Mesenchymal stem cell (in vitro differentiated cells and primary cell): ENCODE measurements at regions not wholly inside any gene's neighbourhood (a gene's known extent, or its start where the extent isn't known, plus 50 kb on each side); places are given as distances from the start of the nearest gene placed in this dataset.

Experiments
- DNase-seq: peaks from one replicate; pipeline ENCODE4 v3.0.0-alpha.2; 2013
- H2AFZ ChIP-seq: one replicate; pipeline ENCODE4 v1.6.1; 2013; ENCODE audit warnings: low read depth, mild to moderate bottlenecking, control low read depth, inconsistent platforms, low read length, moderate library complexity
- H2AK5ac ChIP-seq: 2 replicates; pipeline ENCODE4 v1.6.1; 2013; ENCODE audit warnings: low read length, moderate library complexity, mild to moderate bottlenecking, inconsistent platforms; ENCODE audit not compliant: severe bottlenecking
- H2BK120ac ChIP-seq: one replicate; pipeline ENCODE4 v1.6.1; 2013; ENCODE audit warnings: low read depth, mild to moderate bottlenecking, inconsistent platforms, low read length, moderate library complexity
- H2BK12ac ChIP-seq, 2 experiments: one replicate each; pipeline ENCODE4 v1.6.1; 2013; ENCODE audit warnings: inconsistent platforms in 2 of 2, low read length in 2 of 2, mild to moderate bottlenecking in 2 of 2, moderate library complexity in 2 of 2, control low read depth in 1 of 2
- H2BK15ac ChIP-seq: one replicate; pipeline ENCODE4 v1.6.1; 2013; ENCODE audit warnings: mild to moderate bottlenecking, low read depth, inconsistent platforms; ENCODE audit not compliant: poor library complexity, severe bottlenecking
- H2BK5ac ChIP-seq: 2 replicates; pipeline ENCODE4 v1.6.1; 2013; ENCODE audit warnings: low read depth, mild to moderate bottlenecking, low read length, control low read depth, inconsistent platforms; ENCODE audit not compliant: poor library complexity, severe bottlenecking
- H3K14ac ChIP-seq, 2 experiments: one replicate each; pipeline ENCODE4 v1.6.1; 2013; ENCODE audit warnings: inconsistent platforms in 2 of 2, low read length in 2 of 2, control low read depth in 1 of 2, mild to moderate bottlenecking in 1 of 2, moderate library complexity in 1 of 2
- H3K18ac ChIP-seq, 2 experiments: one replicate each; pipeline ENCODE4 v1.6.1; 2013; ENCODE audit warnings: inconsistent platforms in 2 of 2, low read length in 2 of 2, control low read depth in 1 of 2, low read depth in 1 of 2, mild to moderate bottlenecking in 1 of 2
- H3K23ac ChIP-seq, 2 experiments: one replicate each; pipeline ENCODE4 v1.6.1; 2013; ENCODE audit warnings: inconsistent platforms in 2 of 2, low read length in 2 of 2, mild to moderate bottlenecking in 2 of 2, moderate library complexity in 2 of 2, control low read depth in 1 of 2
- H3K27ac ChIP-seq: 2 replicates; pipeline ENCODE4 v1.5.1; 2013; ENCODE audit warnings: mild to moderate bottlenecking, moderate library complexity, low read length, control low read depth, inconsistent platforms; ENCODE audit not compliant: poor library complexity, severe bottlenecking
- H3K27me3 ChIP-seq, 2 experiments: 2 replicates each; pipeline versions ENCODE4 v1.6.1 to v1.7.0; 2013; ENCODE audit warnings: low read length in 2 of 2, mild to moderate bottlenecking in 2 of 2, moderate library complexity in 2 of 2, control low read depth in 1 of 2, inconsistent platforms in 1 of 2; ENCODE audit not compliant: control insufficient read depth in 1 of 2, insufficient read depth in 1 of 2
- H3K36me3 ChIP-seq, 2 experiments: 2 replicates each; pipeline versions ENCODE4 v1.6.1 to v1.7.0; 2013; ENCODE audit warnings: low read length in 2 of 2, control low read depth in 1 of 2, inconsistent platforms in 1 of 2, low read depth in 1 of 2, mild to moderate bottlenecking in 1 of 2; ENCODE audit not compliant: insufficient read depth in 2 of 2, control insufficient read depth in 1 of 2
- H3K4ac ChIP-seq, 2 experiments: one replicate each; pipeline ENCODE4 v1.6.1; 2013; ENCODE audit warnings: inconsistent platforms in 2 of 2, low read length in 2 of 2, mild to moderate bottlenecking in 2 of 2, moderate library complexity in 2 of 2, control low read depth in 1 of 2, low read depth in 1 of 2
- H3K4me1 ChIP-seq: 2 replicates; pipeline ENCODE4 v1.6.1; 2013; ENCODE audit warnings: low read depth, low read length, control low read depth; ENCODE audit not compliant: control insufficient read depth, insufficient read depth
- H3K4me2 ChIP-seq: 2 replicates; pipeline ENCODE4 v1.6.1; 2013; ENCODE audit warnings: low read length, mild to moderate bottlenecking, inconsistent platforms; ENCODE audit not compliant: poor library complexity, severe bottlenecking
- H3K4me3 ChIP-seq, 2 experiments: 2 replicates each; pipeline versions ENCODE4 v1.5.1 to v1.7.0; 2013; ENCODE audit warnings: low read length in 2 of 2, mild to moderate bottlenecking in 2 of 2, control low read depth in 1 of 2, low read depth in 1 of 2; ENCODE audit not compliant: insufficient read depth in 1 of 2
- H3K79me1 ChIP-seq: replicated peaks from 2 replicates; pipeline ENCODE4 v1.6.1; 2013; ENCODE audit warnings: mild to moderate bottlenecking, control low read depth, low read length, inconsistent platforms; ENCODE audit not compliant: poor library complexity, severe bottlenecking
- H3K9ac ChIP-seq: 2 replicates; pipeline ENCODE4 v1.7.0; 2013; ENCODE audit warnings: mild to moderate bottlenecking, low read length, moderate library complexity
- H3K9me3 ChIP-seq: 2 replicates; pipeline ENCODE4 v1.7.0; 2013; ENCODE audit warnings: mild to moderate bottlenecking, low read length; ENCODE audit not compliant: control insufficient read depth
- H4K8ac ChIP-seq: one replicate; pipeline ENCODE4 v1.6.1; 2013; ENCODE audit warnings: inconsistent platforms, mild to moderate bottlenecking, low read length, moderate library complexity
- H4K91ac ChIP-seq: one replicate; pipeline ENCODE4 v1.6.1; 2013; ENCODE audit warnings: mild to moderate bottlenecking, low read length, inconsistent platforms
- WGBS: methylation state at CpG from one replicate; pipeline ENCODE4 v1.1.7; 2013; ENCODE audit warnings: mixed read lengths; 5-methylcytosine and 5-hydroxymethylcytosine counted together

DNA sequence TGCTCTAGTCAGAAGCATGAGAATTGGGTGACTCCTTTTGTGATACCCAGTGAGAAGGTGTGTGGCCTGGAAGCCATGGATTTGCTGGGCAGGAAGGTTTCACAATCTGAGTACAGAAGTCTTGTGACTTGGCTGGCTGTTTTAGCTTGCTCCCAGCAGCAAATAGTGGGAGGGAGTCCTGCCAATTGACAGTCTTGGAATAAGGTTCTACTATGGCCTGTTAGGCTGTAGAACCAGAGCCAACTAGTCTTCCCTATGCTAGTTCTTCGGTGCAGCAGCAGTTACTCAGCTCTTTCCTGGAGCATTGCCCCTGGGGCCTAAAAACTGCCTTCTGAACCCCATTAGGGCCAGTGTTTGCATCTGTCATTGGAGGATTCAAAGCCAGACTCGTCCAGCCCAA is 1935.4 kb upstream of the PCDH20 start:
- no peak overlapping the region for H3K14ac ChIP-seq
- DNase-seq = no peak
- H4K8ac ChIP-seq = no peak overlapping the region
- H3K9ac ChIP-seq = no peak overlapping the region
- no peak overlapping the region for H3K23ac ChIP-seq
- no peak overlapping the region for H3K27ac ChIP-seq
- H3K18ac ChIP-seq = peak overlapping the region; percentile 14 to 21
- H3K4me2 ChIP-seq = no peak overlapping the region
- 93% methylated on average over 2 of the region's 2 CpGs for WGBS
- no peak overlapping the region for H2BK12ac ChIP-seq
- H3K27me3 ChIP-seq = no peaks in the 10 kb centered on the region
- H3K4me1 ChIP-seq = no peaks in the 10 kb centered on the region
- no peaks in the 10 kb centered on the region for H3K79me1 ChIP-seq
- H4K91ac ChIP-seq = no peak overlapping the region
- no peak overlapping the region for H2AK5ac ChIP-seq
- H3K4me3 ChIP-seq = no peak overlapping the region
- no peak overlapping the region for H2BK120ac ChIP-seq
- no peak overlapping the region for H3K4ac ChIP-seq
- no peak overlapping the region for H2BK15ac ChIP-seq
- no peak overlapping the region for H2BK5ac ChIP-seq
- no peaks in the 10 kb centered on the region for H3K36me3 ChIP-seq
- no peak overlapping the region for H2AFZ ChIP-seq
- H3K9me3 ChIP-seq = no peaks in the 10 kb centered on the region

GRCh38 chr13:63345835-63346234 is 1930.2 kb upstream of the PCDH20 start:
- Histone ChIP-seq H3K9me3 (no peaks in the 10 kb centered on the region), H2BK15ac (no peak overlapping the region), H3K4me3 (no peak overlapping the region), H3K27ac (no peak overlapping the region), H2BK12ac (no peak overlapping the region), H2BK120ac (no peak overlapping the region), H2AK5ac (no peak overlapping the region), H3K23ac (no peak overlapping the region), H3K79me1 (no peaks in the 10 kb centered on the region), H4K8ac (no peak overlapping the region), H3K27me3 (no peaks in the 10 kb centered on the region), H4K91ac (no peak overlapping the region), H3K18ac (no peak overlapping the region), H2BK5ac (no peak overlapping the region), H3K4me2 (no peak overlapping the region), H3K36me3 (no peaks in the 10 kb centered on the region), H3K4ac (no peak overlapping the region), H3K9ac (no peak overlapping the region), H3K14ac (no peak overlapping the region), H3K4me1 (no peaks in the 10 kb centered on the region), H2AFZ (no peak overlapping the region)
- DNase-seq = no peak

- no peak overlapping the region for H4K91ac ChIP-seq
- no peak overlapping the region for H3K27ac ChIP-seq
- H2AFZ ChIP-seq = no peak overlapping the region
- no peaks in the 10 kb centered on the region for H3K27me3 ChIP-seq
- no peak overlapping the region for H2AK5ac ChIP-seq
- H3K18ac ChIP-seq = no peak overlapping the region
- no peaks in the 10 kb centered on the region for H3K4me1 ChIP-seq
- H4K8ac ChIP-seq = no peak overlapping the region
- H3K36me3 ChIP-seq = no peaks in the 10 kb centered on the region
- no peak overlapping the region for H3K23ac ChIP-seq
- no peak overlapping the region for H3K4me2 ChIP-seq
- H2BK120ac ChIP-seq = no peak overlapping the region
- no peak overlapping the region for H3K14ac ChIP-seq
- H3K4me3 ChIP-seq = no peak overlapping the region
- H2BK5ac ChIP-seq = no peak overlapping the region
- no peak overlapping the region for H2BK12ac ChIP-seq
- no peaks in the 10 kb centered on the region for H3K79me1 ChIP-seq
- no peak overlapping the region for H3K4ac ChIP-seq
- WGBS = no CpG with 5 or more reads among the region's 1 CpG
- DNase-seq = no peak
- H3K9me3 ChIP-seq = no peaks in the 10 kb centered on the region
- H2BK15ac ChIP-seq = no peak overlapping the region
- no peak overlapping the region for H3K9ac ChIP-seq
Observed at GRCh38 chr13:63344711-63345110, 1929.1 kb upstream of the PCDH20 start.

DNA sequence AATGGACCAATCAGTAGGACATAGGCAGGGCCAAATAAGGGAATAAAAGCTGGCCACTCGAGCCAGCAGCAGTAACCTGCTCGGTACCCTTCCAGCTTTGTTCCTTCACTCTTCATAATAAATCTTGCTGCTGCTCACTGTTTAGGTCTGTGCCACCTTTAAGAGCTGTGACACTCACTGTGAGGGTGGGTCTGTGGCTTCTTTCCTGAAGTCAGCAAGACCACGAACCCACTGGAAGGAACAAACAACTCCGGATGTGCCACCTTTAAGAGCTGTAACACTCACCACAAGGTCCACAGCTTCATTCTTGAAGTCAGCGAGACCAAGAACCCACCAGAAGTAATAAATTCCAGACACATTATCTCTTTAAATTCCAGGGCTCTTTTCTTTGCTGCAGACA is 1922.3 kb upstream of the PCDH20 start:
- H2AK5ac ChIP-seq = no peak overlapping the region
- no peak overlapping the region for H3K14ac ChIP-seq
- 83% methylated on average over 5 of the region's 5 CpGs for WGBS
- H3K4ac ChIP-seq = no peak overlapping the region
- no peaks in the 10 kb centered on the region for H3K9me3 ChIP-seq
- no peaks in the 10 kb centered on the region for H3K36me3 ChIP-seq
- H3K79me1 ChIP-seq = no peaks in the 10 kb centered on the region
- no peak overlapping the region for H3K18ac ChIP-seq
- H3K4me3 ChIP-seq = no peak overlapping the region
- H3K23ac ChIP-seq = no peak overlapping the region
- no peak overlapping the region for H3K9ac ChIP-seq
- H4K8ac ChIP-seq = no peak overlapping the region
- H3K27me3 ChIP-seq = no peaks in the 10 kb centered on the region
- no peak overlapping the region for H2BK5ac ChIP-seq
- H2BK15ac ChIP-seq = no peak overlapping the region
- H2BK120ac ChIP-seq = no peak overlapping the region
- no peaks in the 10 kb centered on the region for H3K4me1 ChIP-seq
- H4K91ac ChIP-seq = no peak overlapping the region
- no peak overlapping the region for H2BK12ac ChIP-seq
- no peak overlapping the region for H2AFZ ChIP-seq
- no peak overlapping the region for H3K4me2 ChIP-seq
- no peak overlapping the region for H3K27ac ChIP-seq
- DNase-seq = no peak
